ENCODE measurements at regions not wholly inside any gene's neighbourhood (a gene's known extent, or its start where the extent isn't known, plus 50 kb on each side); places are given as distances from the start of the nearest gene placed in this dataset.
A peak's percentile ranks its signal among the peaks of the same experiment; 100 is the strongest.

DNA sequence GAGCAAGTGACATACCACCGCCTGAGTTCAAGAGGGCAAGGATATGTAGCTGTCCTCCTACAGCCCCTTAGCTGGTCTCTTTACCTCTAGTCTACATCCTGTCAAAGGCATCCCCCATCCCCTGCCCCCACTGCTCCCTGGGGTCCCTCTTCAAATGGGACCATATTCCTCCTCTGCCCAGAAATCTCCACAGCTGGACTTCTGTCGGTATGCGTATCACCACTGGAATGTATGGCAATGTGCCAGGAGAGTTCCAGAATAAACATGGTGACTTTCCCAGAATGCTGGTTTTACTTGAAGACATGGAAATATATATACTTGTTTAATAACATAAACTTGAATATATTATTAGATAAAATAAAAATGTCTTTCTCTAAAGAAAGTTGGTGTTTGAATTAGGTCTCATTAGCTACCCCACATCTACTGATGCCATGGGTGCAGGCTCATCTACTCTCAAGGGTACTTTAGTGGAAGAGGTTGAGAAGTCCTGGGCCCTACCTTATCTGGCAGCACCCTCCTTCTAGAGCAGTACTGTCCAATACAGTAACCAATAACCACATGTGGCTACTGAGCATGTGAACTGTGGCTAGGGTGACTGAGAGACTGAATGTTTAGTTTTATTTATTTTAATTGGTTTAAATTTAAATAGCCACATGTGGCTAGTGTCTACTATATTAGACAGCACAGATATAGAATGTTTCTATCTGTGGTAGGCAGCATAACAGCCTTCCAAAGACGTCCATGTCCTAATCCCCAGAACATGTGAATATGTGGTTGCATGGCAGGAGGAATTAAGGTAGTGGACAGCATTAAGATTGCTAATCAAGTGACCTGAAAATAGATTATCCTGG lies 181.7 kb upstream of the SLC30A5 start:
- no peak for DNase-seq

DNA sequence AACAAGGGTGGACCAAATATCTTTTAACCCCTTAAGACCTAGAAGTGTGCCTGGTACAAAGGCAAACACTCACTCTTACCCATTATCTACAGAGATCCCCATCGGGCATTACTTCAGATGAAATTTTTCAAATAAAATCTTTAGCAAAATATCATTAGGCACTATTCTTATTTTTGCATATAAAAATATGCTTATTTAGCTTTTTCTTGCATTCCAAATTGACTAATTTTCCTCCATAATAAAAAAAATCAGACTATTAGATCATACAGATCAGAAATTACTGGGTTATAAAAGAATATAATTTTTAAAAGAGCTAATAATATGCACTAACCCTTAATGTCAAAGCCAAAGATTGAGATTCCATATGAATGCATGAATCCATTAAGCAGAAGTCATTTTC lies 178.7 kb upstream of the SLC30A5 start:
- no peak for DNase-seq

DNA sequence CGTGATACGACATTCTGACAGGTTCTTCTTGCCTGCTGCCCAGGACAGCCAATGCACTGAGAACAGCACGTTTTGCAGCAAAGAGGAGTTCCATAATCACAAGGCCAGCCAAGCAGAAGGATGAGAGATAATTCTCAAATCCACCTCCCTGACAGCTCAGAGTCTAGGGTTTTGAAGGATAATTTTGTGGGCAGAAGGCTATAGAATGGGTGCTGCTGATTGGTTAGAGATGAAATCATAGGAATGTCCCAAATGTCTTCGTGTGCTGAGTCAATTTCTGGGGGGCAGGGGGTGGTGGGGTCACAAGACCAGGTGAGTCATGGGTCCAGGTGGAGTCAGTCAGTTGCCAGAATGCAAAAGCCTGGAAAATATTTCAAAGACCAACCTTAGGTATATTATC lies 175.5 kb upstream of the SLC30A5 start:
- no peak for DNase-seq

DNA sequence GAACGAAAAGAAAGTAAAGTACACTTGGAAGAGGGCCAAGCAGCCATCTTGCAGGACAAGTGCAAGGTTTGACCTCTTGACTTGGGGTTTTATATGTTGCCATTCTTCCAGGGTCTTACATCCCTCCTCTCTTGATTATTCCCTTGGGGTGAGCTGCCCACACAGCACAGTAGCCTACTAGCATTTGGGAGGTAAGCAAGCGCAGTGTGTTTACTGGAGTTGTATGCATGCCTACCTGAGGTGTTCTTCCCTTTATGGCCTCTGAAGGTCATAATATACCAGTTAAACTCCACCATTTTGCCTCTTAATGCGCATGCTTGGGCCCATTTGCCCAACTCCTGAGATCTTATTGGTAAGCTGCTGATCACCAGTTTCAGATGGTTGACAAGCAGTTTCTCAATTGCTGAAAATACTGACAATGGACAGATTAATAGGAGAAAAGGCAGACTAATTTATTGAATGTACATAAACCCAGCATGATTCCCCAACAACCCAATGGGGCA lies 173.8 kb upstream of the SLC30A5 start:
- no peak for DNase-seq

DNA sequence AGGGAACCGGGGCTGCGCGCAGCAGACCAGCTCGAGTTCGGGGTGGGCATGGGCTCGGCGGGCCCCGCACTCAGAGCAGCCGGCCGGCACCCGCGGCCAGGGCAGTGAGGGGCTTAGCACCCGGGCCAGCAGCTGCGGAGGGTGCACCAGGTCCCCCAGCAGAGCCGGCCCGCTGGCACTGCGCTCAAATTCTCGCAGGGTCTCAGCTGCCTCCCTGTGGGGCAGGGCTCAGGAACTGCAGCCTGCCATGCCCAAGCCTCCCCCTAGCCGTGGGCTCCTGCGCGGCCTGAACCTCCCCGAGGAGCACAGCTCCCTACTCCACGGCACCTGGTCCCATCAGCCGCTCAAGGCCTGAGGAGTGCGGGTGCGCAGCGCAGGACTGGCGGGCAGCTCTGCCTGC lies 172.9 kb upstream of the SLC30A5 start:
- no peak for DNase-seq

DNA sequence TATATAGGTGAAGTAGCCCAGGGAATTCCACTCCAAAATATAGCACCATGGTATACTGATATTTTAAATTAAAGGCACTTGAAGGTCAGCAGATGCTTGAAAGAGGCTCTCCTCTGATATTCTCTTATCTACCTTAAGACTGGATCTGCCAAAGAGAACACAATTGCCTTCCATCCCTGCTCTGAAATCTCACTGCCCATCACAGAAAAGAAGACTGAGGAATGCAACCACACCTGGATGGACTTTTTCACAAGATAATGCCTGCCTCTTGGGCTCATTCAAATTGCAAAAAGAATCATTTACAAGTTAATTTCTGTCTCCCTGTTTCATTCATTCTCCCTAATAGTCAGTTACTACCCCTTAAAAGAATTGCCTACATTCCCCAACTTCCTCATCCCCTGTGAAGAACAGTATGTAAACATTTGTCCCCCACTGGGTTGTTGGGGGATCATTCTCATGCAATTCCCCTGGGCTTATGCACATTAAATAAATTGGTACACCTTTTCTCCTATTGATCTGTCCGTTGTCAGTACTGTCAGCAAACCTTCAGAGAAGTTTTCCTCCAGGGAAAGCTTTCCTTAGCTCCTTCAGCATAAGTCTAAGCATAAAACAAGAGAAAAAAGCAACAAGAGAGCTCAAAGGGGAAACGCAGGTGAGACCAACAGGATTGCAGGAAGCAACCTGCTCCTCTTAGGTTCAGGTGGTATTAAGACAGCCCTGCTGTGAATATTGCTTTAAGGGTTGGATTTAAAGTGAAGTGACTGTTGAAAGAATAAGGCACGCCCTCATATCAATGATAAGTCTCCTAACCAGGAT lies 171.4 kb upstream of the SLC30A5 start:
- no peak for DNase-seq

DNA sequence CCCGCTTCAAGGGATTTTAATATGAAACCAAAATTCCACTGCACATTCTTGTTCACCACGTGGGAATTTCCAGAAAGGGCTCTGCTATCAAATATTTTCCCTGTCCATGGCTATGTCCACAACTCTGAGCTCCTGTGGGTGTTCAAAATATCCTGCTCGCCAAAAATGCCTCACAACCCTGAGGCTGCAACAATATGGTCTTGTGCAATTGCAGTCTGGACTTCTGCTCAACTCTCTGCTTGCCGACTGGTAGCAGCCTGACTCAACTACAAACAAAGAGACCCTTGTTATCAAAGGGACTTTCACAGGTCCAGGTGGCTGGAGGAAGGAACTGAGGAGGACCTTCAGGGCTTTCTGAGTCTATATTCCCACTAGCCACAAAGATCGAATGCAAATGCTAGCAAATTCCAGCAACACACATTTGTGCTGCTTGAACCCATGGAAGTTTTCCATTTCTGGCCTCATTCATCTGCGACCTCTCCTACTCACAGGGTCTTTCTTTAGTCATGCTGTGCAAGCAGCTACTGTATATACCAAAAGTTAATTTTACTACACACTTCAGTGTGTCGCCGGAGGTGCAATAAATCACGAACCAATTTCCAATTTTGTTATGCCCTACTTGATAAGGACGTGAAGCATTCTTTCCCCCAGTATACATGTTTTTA lies 169.2 kb upstream of the SLC30A5 start:
- DNase-seq: no peak

DNA sequence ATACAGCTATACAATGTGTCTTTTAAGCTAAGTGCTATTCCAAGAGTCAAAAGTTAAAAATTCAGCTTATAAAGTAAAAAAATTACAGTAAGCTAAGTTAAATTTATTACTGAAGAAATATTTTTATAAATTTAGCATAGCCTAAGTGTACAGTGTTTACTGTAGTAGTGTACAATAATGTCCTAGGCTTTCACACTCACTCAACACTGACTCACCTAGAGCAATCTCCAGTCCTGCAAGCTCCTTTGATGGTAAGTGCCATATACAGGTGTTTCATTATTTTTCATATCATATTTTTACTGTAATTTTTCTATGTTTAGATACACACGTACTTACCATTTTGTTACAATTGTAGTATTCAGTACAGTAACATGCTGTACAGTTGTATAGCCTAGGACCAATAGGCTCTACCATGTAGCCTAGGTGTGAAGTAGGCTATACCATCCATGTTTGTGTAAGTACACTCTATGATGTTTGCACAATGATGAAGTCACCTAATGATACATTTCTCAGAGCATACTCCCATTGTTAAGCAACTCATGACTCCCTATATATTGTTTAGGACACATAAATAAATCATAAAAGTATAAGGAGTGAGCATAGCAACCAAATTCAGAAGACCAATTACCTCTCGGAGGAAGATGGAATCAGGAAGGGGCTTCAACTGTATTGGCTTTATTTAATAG lies 165.1 kb upstream of the SLC30A5 start:
- no peak for DNase-seq

DNA sequence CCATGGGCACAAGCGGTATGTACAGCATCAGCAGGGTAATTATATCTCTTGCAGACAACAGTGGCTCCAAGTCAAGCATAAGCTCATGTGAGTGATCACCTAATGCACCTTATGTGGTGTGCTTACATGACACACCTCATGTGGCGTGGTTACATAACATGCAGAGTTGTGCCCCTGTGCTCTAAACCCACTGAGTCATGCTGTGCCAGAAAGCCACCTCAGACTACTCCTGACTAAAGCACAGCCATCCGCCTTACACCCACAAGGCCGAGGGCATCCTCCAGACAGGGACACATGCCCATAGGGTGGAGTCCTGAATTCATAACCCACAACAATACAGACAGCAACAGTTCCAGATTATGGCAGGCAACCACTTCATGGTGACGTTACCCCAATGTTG lies 163.7 kb upstream of the SLC30A5 start:
- no peak for DNase-seq

DNA sequence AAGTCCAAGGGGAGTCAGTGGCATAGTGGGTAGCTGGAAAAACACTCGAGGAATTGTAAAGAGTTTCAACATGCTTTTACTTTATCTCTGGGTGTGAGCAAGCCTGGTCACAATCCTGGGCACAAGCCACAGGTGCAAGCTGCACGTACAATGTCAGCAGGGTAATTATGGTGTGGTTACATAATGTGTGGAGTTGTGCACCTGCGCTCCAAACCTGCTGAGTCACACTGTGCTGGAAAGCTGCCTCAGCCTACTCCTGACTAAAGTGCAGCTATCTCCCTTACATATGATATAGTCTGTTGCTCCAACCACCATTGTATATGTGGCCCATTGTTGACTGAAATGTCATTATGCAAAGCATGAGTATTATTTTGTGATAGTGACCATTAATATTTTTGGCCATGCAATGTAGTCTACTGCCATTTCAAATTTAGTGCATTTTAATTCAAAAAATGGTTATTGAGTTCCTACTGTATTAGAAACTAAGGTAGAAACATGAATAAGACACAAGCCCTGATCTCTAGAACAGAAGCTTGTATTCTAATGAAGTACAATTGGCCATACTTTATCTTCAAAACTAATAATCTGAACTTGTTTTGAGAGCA lies 160.9 kb upstream of the SLC30A5 start:
- DNase-seq: peak; percentile 24

DNA sequence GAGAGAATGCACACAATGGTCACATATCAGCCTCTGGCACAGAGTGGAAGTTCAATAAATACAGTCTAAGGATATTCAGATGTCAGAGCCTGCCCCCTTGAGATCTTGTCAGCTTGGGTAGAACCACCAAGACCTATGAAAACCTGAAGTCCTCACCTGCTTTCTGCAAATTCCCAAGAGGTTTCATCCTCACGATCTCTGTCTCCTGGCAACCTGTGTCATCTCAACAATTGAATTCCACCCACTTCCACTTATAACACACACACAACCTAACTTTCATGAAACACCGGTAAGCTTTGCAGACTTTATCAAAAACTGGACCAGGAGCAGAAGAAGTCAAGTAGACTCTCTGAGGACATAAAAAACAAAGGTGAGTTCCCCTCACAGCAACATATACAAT lies 151.6 kb upstream of the SLC30A5 start:
- no peak for DNase-seq

DNA sequence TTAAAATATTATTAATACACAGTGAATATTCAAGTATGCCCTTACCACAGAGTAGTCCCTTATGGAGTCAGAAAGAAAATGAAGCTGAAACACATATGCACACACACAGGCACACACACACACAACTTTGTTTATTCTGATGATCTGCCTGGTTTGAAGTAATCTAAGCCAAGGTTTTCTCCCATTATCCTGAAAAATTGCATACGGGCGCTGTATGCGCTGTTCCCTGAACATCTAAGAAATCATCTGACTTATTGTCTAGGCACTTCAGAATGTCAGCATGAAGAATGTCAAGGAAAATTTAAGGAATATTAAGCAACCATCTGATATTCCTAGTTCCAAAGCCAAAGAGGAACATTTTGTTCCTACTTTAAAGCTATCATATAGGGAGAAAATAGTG lies 147.1 kb upstream of the SLC30A5 start:
- DNase-seq: no peak

DNA sequence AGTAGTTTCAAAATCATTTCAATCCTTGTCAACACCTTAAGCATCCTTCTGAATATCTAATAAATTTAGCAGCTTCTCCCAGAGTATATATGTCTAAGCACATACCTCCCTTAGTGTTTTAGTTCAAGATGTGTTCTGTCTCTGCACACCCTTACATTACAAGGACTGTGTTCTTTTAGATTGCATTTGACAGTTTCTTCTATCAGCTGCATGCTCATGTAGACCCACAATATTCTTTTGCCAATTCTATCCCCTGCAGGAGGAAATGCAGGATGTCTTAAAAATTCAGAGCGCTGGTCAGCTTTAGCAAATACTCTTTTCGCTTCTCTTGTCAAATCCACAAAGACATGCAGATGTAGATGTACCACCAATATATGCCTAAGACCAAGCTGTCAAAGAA lies 145.8 kb upstream of the SLC30A5 start:
- DNase-seq: no peak

DNA sequence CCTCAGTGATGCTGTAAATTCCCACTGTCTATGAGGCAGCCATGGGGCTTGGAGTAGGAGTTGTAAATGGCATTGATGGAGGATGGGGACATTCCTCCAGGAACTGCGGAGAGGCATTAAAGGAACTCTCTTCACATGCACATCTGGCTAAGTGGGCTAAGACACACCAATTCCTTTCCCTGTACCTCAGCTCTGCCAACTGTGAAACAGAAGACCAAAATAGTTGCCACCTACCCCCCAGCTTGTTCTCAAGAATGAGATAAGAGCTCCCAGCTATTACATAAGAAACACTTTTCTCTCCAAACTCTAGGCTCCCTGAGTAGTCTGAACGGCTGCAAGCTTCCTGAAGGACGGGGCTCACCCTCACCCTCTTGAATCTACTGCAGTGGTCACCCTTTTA lies 144.6 kb upstream of the SLC30A5 start:
- DNase-seq: no peak

DNA sequence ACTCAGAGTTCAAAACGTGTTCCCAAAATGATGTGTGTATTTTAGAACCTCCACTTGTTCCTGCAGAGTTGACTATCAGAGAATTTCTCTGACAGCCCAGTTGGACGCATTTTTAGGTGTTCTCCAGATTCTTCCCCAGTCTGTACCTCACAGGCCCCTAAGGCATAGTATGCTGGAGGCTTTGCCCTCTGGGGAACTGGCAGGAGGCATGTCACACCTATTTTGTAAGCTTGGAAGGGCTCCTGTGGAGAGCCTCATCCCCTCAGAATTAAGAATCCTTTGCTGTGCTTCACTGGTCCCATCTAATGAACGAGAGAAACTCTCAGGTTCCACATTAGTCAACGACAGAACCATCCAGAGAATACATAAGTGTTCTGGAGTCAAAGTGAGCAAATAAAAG lies 144.1 kb upstream of the SLC30A5 start:
- DNase-seq: no peak

DNA sequence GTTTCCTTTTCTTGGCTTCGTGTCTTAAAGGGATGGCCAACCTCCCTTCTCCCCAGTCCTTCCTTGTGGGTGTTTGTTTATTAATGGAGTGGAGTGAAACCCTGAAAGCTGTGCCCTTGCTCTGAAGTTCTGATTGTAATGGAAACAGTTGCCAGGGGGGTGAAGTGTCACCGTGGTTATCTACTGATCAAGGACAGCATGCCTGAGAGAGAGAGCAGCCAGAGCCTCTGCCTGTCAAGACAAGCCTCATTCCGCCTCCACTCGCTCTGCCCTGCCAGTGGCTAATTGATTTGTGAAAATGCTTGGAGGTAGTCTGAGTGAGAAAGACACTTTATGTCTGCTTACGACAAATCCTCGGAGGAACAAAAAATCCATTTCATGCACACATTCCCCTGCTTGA lies 143.7 kb upstream of the SLC30A5 start:
- DNase-seq: no peak

DNA sequence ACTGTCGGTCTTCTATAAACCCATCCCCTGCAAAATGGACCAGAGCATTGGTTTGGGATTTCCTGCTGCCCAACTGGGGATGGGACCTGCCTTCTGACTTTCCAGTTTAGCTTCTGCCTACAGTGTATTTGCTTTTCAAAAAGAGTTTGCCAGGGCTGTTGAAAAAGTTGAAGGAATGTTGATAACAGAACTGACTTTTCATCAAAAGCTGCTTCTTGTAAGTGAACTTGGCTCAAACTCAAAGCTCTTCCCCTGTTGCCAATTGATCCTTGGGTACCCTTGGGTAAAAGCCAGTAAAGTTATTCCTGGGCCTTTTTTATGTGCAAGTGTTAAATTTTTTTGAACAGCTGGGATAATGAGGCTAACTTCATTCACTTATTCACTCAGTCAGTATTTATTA lies 142.9 kb upstream of the SLC30A5 start:
- no peak for DNase-seq

DNA sequence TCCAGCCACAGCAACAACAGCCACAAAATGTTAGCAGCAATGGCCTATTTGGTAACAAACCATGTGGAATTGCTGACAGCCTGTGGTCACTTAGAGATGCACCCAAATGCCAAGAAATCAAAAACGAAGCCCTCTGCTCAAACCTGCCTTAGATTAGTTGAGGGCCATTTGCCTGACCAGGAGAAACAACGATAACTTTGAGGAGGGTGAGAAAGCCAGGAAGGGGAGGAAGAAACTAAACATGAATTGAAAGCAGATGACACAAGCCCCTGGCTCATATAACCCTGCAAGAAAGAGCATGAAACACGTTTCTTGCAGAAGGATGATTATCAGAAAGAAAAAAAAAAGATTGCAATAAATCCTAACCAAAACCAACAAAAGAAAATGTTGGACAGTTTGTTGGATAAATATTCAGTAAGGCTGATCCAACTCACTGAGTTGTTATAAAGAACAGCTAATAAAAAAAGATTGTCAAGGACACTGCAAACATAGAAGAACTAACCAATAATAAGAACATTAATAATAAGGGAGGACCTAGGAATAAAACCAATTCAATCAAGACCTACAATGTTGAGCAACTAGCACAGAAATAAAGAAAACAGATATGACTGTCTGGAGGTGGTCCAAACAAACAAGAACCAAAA lies 140.5 kb upstream of the SLC30A5 start:
- DNase-seq: no peak

DNA sequence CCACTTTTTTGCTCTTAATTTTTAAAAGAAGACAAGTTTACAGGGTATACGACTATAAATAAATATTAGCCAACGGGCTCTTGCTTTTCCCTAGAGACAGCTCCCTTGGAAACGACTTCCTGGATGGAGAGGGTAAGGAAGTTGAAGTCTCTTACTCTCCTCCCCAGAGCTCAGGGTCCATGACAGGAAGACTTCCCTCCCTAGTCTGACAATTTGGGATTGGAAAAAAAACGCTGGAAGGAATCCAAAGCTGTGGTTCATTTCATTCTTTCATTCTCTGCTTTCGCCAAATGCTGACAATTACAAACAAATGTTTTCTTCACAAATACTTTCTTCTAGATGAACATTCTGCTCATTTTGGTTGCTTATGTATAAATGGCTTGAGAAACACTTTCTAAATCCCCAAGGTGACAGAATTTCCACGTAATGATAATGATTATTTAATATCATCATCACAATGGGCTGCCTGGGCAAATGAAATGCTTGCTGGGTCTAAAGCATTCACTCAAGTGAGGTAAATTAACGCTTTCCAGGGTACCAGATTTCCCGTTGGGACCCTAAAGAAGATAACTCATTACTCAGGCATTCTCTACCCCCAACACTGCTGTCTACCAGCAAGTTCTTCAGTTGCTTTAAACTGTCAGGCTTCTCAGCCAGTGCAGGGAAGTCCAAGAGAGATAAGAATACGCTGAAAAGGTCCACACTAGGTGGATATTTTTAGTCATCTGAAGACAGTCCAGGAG lies 139.8 kb upstream of the SLC30A5 start:
- no peak for DNase-seq

DNA sequence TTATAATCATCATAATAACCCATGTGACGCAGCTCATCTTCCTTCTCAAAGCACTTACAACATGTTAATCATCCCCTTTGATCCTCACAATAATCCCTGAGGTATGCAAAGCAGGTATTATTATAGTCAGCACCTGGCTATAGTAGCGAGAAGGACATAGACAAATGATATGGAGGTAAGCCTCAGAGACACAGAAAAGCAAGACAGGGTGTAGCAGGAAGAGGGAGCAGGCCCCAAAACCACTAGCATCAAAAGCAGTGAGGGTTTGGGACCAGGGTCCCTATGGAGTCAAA lies 139.2 kb upstream of the SLC30A5 start:
- DNase-seq: no peak

DNA sequence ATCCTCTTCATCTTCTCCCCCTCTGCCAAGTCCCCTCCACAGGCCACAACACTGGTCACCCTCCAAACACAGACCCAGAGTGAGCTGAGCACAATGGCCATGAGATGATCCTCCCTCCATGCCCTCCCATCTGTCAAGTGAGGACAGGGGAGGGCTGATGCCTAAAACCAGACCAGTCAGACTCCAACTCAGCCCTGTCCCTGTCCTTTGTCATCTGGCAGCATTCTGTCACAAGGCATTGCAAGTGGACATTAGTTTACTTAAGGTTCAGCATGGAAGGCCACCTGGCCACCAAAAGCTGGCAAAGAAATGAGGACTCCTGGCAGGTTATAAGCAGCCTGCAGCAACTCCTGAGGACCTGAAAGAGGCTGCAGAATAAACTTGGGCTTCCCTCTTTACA lies 136.2 kb upstream of the SLC30A5 start:
- DNase-seq: no peak

DNA sequence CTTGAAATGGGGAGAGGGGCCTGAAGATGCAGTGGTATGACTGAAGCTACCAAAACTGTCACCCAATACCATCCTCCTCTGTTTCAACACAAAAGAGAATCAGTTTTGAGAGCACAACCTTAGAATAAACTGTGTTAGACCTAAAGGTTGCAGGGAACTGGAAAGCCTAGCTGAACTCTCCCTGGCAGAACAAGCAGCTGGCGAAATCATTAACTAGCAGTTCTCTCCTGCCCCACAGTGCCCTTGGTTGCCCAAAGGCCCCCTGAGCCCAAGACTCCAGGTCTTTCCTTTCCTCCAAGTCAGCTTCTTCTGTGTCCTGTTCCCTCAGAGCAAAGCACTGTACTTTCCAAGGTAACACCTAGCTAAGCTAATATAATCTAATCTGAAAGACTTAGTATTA lies 135.4 kb upstream of the SLC30A5 start:
- DNase-seq: no peak
